ENCODE measurements at regions not wholly inside any gene's neighbourhood (a gene's known extent, or its start where the extent isn't known, plus 50 kb on each side); places are given as distances from the start of the nearest gene placed in this dataset.

DNA sequence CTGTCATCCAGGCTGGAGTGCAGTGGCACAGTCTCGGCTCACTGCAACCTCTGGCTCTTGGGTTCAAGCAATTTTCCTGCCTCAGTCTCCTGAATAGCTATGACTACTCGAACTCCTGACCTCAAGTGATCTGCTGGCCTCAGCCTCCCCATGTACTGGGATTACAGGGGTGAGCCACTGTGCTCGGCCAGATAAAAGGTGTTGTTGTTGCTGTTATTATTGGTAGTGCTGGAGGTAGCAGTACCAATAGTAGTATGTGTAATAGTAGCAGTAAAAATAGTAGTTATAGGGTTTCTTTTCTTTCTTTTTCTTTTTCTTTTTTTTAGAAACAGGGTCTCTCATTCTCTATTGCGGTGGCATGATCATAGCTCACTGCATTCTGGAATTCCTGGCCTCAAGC, 592.1 kb downstream of the ARAP2 start:
- DNase-seq (ENCODE audit: low read depth in 2 of 2) = no peak

- DNase-seq (ENCODE audit: low read depth in 2 of 2) = no peak
Measured at GRCh38 chr4:35653451-35653850, 590.9 kb downstream of the ARAP2 start.

- no peak for DNase-seq (ENCODE audit: low read depth in 2 of 2)
Measured at GRCh38 chr4:35673137-35673536, 571.2 kb downstream of the ARAP2 start.

DNA sequence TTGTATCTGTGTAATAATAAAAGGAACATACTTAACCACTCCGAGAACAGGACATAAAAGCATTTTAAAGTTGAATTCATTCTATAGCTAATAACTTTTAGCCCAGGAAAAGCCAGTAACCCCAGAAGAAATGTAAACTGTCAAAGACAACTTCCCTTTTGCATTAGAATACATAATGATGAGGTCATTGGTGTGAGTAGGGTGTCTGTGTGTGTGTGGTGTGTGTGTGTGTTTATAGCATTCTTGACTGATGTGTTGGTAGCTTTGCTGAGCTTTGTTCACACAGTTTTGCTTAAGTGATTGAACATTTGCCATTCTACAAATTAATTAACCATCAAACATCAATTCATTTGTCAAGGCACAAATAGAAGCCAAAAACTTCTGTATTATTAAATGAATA, 559.6 kb downstream of the ARAP2 start:
- DNase-seq (ENCODE audit: low read depth in 2 of 2) = no peak

DNA sequence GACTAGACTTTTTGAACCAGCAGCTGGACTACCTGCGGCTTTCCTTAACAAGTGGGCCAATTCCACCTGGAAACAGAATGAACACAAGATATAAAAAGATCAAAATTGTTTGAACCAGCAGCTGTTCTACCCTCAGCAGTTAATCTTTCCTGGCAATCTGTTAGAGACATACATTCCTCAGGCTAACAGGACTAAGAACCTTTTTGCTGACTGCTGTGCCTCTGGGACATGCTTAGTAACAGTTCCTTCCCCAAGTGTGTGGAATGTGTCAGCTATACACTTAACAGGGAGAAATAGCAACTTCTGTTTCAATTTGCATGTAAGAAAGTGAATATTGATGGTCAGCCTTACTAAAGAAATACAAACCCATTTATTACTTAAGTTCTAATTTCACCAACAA, 554.4 kb downstream of the ARAP2 start:
- no peak for DNase-seq (ENCODE audit: low read depth in 2 of 2)

DNA sequence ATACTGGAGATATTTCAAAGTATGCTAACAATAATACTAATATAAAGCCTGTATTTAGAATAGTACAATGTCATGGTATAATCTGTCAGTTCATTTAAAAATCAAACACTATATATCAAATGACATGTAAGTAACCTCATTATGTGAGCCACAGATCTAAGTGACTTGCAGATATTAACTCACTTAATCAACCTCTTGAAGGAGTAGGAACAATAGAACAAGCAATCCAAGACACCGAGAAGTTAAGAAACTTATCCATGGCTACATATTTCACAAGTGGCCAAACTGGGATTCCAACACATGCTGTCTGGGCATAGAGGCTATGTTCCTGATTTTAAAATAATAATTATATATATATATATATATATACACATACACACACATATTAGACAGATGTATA, 554.0 kb downstream of the ARAP2 start:
- no peak for DNase-seq (ENCODE audit: low read depth in 2 of 2)

GRCh38 chr4:35695003-35695402, 549.3 kb downstream of the ARAP2 start:
- DNase-seq (ENCODE audit: low read depth in 2 of 2) = no peak

DNA sequence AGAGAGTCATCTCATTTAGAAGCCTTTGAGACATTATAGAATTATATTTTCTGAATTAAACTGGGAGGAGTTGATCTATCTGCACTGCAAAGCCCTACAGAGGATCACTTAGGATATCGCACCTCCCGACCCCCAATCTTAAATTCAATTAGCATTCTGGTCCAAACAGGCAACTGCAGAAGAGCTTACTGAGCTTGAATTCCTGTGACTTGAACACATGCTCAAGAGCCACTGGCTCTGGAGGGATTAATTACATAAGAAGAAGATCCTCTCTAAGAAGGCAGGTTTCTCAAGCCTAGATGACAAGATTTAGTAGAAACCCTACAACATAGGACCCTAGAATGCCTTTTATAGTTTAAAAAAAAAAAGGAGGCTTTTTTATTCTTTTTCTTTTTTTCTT, 548.9 kb downstream of the ARAP2 start:
- DNase-seq (ENCODE audit: low read depth in 2 of 2) = no peak

DNA sequence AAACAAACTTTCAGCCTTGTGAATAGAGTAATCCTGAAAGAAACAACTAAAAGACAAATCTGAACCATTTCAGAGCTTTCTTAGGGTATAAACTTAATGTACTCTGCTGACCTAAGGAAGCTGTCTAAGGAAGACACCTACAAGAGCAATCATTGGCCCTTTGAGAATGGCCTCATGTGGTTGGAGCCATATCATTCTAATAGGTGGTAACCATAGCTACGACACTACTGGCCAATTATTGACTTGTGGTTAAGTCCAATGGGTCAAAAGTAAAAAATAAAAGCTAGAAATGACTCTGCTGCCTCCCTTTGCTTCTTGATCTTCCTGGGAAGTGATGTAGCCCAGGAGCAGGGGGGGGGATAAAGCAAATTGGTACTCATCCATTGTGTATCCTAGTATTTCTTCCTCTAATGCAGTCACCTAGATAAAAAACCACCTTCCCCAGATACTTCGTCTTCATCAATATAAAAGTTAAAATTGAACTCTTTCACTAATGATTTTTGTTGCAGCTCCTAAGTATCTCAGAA, 547.0 kb downstream of the ARAP2 start:
- DNase-seq (ENCODE audit: low read depth in 2 of 2) = no peak

DNA sequence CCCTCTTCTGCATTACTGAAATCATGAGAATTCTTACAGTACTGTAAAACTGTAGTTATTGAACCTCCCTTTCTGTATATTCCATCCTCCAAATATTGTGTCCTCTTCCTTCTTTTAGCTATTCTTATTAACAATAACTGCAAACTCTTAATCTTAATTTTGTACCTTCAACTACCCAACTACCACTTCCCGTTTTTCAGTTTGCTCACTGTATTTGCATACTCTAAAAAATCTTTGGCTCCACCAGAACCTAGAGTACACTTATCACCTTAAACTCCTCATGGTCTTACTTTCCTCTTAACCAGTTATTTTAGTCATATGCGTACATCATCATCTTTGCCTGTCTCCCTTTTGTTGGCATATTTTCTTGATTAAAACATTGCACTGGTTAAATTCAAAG, 543.7 kb downstream of the ARAP2 start:
- DNase-seq (ENCODE audit: low read depth in 2 of 2) = no peak

DNA sequence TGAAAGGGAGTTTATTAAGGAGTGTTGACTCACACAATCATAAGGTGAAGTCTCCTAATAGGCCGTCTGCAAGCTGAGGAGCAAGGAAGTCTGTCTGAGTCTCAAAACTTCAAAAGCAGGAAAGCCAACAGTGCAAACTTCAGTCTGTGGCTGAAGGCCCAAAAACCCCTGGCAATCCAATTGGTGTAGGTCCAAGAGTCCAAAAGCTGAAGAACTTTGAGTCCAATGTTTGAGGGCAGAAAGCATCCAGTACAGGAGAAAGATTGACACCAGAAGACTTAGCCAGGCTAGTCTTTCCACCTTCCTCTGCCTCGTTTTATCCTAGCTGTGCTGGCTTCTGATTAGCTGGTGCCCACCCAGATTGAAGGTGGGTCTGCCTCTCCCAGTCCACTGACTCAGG, 535.2 kb downstream of the ARAP2 start:
- DNase-seq (ENCODE audit: low read depth in 2 of 2) = no peak

GRCh38 chr4:35710343-35710742, 534.0 kb downstream of the ARAP2 start:
- no peak for DNase-seq (ENCODE audit: low read depth in 2 of 2)

DNA sequence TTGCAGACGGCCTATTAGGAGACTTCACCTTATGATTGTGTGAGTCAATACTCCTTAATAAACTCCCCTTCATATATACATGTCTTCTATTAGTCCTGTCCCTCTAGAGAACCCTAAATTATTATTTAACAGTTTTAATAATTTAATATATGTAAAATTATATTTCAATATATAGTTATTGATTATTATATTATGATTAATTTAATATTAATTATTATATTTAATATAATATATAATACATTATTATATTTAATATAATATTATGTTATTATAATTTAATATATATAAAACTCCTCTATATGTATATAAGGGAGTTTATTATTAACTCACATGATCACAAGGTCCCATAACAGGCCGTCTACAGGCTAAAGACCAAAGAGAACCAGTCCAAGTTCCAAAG, 533.2 kb downstream of the ARAP2 start:
- DNase-seq (ENCODE audit: low read depth in 2 of 2) = no peak

- no peak for DNase-seq (ENCODE audit: low read depth in 2 of 2)
Measured at GRCh38 chr4:35723973-35724372, 520.3 kb downstream of the ARAP2 start.

DNA sequence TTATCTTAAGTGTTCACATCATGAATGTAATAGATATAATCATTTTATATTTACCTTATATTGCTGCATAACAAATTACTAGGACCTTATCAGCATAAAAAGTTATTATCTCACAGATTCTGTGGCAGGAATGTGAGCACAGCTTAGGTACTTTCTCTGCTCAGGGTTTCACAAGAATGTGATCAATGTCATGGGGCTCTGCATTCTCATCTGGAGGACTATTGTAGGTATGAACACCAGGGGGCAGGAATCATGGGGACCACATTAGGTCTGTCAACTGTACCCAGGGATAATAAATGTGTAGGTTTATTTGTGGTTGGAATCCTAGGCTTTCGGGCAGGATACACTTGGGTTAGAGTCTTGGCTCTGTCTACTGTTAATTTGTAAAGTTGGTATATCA, 519.2 kb downstream of the ARAP2 start:
- DNase-seq (ENCODE audit: low read depth in 2 of 2) = no peak

DNA sequence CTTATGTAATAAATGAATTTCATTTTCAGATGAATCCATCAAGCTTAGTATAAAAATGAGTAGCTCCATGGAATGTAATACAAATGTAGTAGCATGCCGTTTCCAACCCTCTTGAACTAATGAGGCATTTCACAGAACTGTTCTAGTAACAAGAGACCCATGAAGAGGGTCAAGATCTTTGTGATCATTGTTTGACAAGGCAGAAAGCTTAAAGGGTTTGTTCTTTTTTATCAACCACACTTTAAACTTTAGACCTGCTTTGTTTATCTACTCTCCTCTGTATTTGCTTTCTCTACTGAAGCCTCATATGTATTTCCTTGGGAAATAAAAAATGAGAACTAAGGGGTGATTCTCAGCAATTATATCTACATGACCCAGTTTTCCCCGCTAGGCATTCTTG, 513.9 kb downstream of the ARAP2 start:
- DNase-seq (ENCODE audit: low read depth in 2 of 2) = no peak

- no peak for DNase-seq (ENCODE audit: low read depth in 2 of 2)
Measured at GRCh38 chr4:35734381-35735098, 509.8 kb downstream of the ARAP2 start.

DNA sequence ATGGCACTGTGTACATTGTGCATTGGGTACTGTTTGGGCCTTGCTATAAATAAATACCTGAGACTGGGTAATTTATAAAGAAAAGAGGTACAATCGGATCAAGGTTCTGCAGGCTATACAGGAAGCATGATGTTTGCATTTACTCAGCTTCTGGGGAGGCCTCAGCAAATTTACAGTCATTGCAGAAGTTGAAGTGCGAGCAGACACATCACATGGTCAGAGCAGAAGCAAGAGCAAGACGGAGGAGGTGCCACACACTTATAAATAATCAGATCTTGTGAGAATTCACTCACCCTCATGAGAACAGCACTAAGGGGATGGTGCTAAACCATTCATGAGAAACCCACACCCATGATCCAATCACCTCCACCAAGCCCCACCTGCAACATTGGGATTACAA, 505.0 kb downstream of the ARAP2 start:
- no peak for DNase-seq (ENCODE audit: low read depth in 2 of 2)

DNA sequence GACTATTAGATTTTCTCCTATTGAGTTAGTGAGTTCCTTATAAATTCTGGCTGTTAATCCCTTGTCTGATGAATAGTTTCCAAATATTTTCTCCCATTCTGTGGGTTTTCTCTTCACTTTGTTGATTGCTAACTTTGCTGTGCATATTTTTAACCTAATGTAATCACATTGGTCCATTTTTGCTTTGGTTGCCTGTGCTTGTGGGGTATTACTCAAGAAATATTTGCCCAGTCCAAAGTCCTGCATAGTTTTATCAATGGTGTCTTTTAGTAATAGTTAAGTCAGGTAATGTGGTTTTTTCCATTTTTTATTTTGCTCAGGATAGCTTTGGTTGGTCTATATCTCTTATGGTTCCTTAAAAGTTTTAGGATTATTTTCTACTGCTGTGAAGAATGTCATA, 490.3 kb downstream of the ARAP2 start:
- DNase-seq (ENCODE audit: low read depth in 2 of 2) = no peak

- no peak for DNase-seq (ENCODE audit: low read depth in 2 of 2)
Measured at GRCh38 chr4:35757836-35758235, 486.5 kb downstream of the ARAP2 start.

DNA sequence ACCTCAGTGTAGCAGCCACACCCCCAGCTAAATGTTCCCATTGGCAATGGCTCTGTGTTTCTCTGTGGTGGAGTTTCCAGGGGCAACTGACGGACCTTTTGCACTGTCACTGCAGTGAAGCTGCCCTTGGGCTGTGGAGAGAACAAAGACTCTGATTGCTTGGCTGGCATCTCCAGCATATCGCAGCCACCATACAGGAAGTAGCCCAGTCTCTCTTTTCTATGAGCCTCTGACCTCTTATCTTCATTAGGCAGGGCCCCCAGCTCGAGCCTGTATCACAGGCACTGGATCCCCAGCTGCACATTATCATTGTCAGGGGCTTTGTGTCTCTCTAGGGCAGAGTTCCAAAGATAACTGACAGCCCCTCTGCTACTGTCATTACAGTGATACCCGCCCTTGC, 483.5 kb downstream of the ARAP2 start:
- no peak for DNase-seq (ENCODE audit: low read depth in 2 of 2)

DNA sequence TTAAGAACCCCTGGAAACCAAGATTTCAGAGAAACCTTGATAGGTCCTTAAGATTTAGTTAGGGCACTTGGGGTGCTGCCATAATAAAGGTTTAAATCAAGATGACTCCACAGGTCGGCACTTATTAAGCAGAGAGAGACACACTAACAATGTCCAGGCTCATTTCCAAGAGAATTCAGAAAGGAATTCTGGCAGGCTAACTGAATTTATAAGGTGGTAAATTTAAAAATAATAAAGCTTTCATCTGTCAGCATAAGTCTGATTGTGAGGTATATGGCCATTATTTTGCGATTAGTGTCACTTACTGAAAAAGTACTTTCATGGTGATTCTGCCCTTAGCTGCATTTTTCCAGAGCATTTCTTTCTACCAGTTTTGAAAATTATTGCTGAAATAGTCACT, 472.7 kb downstream of the ARAP2 start:
- DNase-seq (ENCODE audit: low read depth in 2 of 2) = no peak

- no peak for DNase-seq (ENCODE audit: low read depth in 2 of 2)
Measured at GRCh38 chr4:35772291-35772690, 472.0 kb downstream of the ARAP2 start.

DNA sequence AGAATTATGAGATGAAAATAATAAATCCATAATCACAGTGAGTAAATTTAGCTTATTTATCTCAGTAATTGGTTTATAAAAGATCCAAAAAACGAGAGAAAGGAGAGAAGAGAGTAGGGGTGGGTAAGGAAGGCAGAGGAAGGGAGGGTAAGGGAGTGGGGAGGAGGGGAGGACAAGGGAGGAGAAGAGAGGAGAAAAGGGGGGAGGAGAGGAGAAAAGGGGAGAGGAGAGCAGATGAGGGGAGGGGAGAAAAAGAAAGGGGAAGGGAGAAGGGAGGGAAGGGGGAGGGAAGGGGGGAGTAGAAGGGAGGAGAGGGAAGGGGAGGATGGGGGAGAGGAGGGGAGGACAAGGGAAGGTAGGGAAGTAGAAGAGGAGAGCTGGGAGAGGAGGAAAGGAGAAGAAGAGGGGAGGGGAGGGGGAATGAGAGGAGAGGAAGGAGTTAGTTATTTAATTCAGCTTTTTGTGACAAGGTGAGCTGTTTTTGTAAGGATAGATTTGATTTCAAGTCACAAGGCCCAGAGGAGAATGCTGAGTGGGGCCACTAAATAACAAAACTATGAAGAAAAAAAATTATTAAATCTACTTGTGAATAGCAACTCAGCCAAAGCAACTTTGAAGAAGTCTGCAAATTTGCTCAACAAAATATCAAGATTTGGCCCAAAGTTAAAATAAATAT, 454.3 kb downstream of the ARAP2 start:
- DNase-seq (ENCODE audit: low read depth in 2 of 2) = no peak

Data from stimulated activated CD8-positive, alpha-beta memory T cell treated with anti-CD3 and anti-CD28 coated beads, Interleukin-2, amount 100 ng/mL, for 48 hours (primary cell).